ENCODE measurements at regions not wholly inside any gene's neighbourhood (a gene's known extent, or its start where the extent isn't known, plus 50 kb on each side); places are given as distances from the start of the nearest gene placed in this dataset.

DNA sequence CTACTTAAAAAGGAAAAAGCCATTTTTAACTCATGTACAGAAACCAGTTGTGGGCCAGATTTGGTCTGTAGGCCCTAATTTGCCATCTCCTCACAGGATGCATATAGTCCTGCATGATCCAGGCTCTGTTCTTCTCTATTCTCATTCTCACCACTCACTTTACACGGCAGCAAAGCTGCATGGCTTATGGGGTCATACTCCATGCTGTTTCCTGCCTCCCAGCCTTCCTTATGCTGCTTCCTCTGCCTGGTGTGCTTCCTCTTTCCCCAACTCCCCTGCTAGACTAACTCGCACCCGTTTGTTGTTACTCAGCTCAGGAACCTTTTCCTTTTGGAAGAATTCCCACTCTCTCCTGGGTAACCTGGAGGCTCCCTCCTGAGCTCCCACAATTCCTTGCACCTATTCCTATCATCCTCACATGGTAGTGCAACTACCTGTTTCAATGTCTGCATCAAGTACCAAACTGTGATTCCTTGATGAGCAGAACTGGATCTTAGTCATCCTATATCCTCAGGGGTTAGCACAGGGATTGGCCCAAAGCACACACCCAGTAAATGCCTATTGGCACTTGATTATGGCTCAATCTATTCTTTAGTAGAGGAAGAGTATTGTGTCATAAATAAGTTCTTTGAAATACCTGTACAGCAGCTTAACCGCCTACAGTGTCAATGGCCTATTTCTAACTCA is 172.1 kb upstream of the MITF start:
- no peak for DNase-seq

DNA sequence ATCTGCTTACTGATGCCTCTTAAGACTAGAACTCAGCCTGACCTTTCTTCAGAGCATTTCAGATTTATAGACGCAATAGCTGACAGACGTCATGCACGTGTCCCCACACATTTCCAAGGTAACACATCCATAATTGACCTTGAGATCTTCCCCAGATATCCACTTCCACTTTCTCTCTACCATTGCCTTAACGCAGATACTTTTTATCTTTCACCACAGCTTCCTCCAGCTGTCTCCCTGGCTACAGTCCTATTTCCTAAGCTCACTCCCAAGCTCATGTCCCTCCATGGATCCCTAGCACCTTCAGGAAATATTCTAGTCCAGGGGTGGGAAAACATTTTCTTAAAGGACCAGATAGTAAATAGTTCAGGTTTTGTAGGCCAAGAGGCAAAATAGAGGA is 173.0 kb upstream of the MITF start:
- no peak for DNase-seq

DNA sequence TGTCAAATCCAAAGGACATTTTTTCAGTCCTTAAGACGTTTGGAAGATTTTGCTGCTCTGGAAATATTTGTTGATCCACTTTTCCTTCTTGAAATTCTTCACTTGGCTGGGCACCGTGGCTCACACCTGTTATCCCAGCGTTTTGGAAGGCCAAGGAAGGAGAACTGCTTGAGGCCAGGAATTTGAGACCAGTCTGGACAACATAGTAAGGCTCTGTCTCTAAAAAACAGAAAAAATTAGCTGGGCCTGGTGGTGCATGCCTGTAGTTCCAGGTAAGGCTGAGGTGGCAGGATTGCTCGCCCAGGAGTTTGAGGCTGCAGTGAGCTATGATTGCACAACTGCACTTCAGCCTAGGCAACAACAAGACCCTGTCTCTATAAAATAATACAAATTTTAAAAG is 173.9 kb upstream of the MITF start:
- DNase-seq: no peak

DNA sequence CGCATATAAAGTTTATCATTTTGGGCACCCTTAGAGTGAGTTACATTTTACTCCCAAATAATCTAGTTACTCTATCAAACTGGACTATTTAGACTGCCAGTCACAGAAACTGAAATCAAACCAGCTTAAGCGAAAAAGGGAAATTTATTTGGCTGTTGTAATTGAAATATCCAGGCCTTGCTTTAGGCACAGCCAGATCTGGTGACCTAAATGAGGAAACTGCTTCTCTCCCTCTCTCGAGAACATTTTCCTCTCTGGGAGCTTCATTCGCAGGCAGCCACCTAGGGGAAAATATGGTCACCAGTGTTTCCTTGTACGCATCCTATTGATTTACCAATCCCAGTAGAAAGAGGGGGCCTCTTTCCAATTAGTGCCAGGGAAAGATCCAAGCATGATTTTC is 175.3 kb upstream of the MITF start:
- DNase-seq: no peak

DNA sequence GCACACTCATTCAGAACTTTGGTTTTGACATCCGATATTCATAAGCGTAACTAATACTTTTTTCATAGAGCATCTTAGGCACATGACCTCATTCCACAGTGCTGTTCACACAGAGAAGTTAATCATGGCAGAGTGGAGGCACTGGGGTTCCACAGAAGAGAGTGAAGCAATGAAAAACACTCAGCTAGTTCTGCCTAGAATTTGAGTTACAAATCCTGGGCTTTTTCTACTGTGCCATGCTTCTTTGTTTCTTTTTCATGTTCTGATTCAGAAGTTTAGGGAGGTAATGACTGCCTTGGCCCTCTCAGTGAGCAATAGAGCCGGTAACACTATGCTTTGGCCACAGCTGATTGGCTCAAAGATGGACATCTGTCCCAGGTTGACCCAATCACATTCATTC is 176.1 kb upstream of the MITF start:
- DNase-seq: no peak

DNA sequence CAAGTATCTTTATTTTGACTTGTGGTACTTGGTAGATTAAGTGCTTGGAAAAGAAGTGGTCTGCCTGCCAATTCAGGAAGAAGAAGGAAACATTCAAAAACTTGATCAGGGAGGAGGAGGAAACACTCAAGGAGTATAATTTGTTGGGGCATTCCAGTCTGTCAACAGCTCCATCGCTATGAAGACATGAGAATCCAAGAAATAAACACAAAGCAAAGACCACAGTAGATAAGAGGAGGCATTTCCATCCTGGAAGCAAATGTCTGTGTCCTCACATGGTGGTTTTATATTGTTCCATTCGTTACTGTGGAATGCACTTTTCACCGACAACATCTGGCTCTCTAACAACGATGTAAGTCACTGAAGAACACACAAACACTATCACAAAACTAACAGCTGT is 176.1 kb upstream of the FRMD4B start:
- no peak for DNase-seq

DNA sequence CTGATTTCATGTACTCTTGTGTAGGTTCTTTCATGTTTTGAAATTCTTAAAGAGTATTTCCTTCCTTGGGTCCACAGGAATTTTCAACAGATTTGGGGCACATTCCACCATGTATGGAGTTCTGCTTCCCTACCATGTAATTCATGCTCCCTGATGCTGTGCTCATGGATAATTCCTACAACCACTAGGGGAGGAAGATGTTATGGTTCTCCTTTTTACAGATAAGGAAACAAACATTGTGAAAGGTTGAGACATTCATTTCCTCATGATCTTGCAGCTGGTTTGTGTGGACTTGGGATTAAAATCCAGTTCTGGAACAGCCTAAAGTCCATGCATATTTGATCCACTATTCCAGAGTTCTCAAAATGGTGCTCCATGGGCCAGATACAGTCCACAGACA is 174.9 kb upstream of the FRMD4B start:
- no peak for DNase-seq

DNA sequence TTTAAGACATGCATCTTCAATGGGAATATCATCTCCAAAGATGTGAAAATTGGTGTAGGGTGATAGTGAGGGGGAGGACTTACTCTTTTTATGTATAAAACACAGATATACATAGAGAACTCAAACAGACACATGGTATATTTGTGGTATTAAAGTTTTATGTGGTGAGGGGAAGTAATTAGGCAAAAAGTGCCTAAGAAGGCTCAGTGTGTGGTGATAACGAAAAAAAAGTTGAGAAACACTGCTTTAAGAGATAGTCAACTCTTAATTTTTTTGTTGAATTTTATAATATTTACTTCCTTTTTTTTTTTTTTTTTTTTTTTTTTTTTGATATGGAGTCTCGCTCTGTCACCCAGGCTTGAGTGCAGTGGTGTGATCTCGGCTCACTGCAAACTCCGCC is 174.2 kb upstream of the FRMD4B start:
- DNase-seq: no peak

DNA sequence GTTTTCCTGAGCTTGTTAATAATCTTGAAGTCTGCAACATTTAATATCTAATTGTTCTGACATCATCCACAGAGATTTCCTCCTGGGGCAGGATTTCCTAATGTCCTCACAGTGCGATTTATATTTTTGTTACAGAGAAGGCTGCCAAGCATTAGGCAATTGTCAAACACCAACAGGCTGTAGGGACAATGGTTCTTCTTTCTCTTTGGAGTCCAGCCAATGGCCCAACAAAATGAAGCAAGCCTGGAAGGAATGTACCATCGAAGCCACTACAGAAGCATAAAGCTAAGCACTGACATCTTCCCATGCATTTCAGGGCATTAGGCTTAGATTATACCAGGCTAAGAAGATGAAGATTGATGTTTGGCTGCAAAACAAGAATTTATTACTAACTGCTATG is 173.0 kb upstream of the FRMD4B start:
- DNase-seq: no peak

DNA sequence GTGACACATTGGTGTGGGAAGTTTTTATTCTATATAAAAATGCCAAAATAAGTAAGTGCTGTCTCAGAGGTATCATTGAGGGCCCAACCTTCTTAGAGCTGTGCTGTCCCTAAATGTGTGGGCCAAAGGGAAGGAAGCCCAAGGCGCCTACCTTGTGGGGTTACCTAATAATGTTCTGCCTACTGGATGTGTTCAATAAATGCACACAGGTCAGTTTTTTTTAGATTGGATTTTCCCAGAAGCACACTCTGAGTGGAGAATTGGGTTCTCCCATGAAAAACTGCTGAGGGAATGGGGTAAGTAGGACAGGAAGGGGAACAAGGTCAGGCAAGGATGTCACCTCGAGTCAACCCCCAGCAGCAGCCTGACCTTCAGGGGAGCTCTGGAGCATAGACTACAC is 168.7 kb upstream of the FRMD4B start:
- DNase-seq: no peak

DNA sequence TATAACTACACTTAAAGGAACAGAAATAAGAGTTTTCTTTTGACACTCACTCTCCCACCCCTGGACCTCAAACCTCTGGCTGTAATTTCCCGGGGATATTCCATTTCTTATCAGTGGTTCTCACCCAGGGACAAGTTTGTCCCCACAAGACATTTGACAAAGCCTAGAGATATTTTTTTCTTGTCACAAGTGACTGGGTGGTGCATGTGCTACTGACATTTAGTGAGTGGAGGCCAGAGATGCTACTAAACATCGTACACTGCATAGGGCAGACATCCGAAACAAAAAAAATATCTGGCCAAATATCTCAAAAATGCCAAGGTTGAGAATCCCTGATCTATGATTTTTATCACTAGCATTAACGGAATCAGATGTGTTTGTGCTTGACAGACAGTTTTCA is 168.0 kb upstream of the FRMD4B start:
- no peak for DNase-seq

DNA sequence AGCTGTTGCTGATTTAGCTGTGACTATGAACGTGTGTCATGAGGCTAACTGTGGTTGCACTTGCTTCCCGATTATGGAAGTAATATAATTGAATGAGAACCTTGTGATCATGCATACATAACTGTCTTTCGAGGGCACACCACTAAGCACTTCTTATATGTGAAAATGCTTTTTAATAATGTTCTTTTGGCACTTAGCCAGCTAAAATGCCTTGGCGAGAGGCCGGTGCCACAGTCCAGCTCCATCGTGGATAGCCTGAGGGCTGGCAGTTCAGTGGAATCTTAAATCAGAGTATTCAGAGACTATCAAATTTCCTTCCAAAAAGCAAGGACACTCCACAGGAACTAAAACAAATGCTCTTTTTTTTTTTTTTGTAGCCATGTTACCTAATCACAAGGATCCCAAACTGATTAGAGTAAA is 161.6 kb upstream of the FRMD4B start:
- no peak for DNase-seq

DNA sequence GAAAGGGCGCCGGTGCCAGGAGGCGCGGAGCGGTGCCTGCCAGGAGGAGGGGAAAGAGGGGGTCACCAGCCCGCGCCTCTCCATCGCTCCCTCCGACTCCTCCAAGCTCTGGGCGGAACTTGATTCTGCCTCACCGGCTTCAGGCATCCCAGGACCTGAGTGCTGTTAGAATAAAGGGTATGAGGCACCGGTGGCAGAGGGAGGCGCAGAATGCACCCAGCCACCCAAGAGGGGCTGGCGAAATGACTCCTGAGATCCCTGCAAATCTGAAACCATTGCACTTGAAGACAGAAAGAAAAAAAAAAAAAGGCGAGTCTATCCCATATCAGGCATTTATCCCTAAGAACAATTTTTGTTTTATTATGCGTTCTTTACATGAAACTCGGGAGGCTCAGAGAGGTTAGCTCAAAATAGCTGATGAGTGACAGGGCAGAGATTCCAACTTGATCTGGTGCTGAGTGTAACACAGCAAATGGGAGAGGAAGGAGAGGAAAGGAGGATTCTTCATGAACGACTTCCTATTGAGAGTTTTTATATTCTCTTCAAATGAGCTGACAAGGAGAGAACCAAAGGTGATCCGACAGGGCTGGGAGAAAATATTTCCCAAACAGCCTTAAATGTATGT is 157.0 kb upstream of the FRMD4B start:
- no peak for DNase-seq

DNA sequence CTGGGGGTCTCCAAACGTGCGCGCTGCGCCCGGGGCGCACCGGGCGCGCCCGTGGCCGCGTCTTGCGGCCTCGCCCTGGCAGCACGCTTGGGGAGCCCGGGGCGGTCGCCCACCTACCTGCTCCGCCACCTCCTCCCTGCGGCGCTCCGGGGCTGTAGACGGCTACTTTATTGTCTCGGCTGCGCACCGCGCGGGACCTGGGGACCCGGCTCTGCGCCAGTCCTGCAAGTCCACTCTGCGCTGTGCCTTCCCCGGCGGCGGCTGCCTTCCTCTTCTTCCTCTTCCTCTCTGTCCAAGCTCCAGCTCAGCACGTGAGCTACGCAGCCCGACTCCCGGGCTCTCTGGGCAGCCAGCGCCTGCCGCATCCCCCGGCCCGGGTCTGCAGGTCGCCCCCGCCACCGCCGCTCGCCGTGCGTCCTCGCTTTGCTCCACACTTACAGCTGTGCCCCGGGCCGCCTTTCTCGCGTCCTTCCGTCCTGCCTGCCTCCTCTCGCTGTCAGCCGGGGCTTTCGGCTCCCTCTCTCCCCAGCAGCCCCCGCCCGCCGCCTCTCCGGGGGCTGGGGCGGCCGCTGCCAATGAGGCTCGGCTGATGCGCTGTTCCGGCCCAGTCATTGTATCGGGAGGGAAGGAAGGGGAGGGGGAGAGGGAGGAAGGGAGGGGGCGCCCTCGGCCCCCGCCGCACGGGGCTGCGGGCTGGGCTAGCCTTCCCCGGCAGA is 156.4 kb upstream of the FRMD4B start:
- no peak for DNase-seq

DNA sequence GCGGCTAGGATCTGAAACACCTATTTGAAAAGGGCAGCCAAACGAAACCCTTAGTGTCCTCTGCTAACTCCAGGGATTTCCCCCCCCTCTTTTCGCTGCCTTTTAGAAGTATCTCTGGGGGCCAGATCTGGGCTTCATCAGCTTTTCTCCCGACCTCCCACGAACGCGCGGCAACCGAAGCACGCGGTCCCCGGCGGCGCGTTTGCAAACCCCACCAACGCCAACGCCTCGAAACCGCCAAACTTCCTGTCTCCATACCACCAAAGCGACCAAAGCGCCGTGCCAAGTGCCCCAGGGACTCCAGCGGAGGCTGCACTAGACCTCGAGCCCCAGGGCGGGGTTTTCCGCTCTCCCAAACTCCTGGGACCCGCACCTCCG is 155.8 kb upstream of the FRMD4B start:
- no peak for DNase-seq

DNA sequence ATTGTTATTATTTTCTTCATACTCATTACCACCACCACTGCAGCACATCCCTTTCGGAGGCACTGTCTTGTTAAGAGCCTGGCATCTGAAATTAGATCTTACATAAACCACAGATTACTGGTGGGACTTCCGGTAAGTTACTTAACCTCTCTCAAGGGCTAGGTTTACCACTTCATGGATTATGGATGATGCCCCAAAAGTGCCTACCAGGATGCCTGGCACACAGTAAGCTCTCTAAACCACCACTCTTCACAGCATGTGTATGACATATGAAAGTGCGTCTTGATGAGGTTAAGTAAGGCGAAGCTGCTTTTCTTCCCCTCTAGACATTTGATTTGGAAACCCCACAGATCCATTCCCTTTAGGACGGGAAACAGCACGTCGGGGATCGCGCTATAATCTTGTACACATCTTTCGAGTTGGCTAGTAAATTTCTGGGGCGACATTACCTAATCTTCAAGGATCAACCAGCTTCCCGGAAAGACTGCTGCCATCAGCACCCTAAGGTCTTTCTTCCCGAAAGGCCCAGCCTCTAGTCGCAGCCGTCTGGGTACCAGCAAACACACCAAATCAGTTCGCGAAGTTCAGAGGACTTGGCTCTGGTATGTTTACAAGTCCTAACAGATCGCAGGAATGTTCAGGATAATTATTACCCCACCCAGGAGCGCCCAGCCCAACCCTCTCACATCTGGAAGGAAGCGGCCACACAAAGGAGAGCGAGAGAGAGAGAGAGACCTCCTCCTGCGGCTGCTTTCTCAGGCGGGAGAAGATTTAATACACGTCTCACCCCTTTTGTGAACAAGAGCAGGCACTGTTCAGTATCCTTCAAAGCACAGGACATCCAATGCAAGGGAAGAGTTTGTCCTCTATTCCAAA is 155.1 kb upstream of the FRMD4B start:
- DNase-seq: no peak

DNA sequence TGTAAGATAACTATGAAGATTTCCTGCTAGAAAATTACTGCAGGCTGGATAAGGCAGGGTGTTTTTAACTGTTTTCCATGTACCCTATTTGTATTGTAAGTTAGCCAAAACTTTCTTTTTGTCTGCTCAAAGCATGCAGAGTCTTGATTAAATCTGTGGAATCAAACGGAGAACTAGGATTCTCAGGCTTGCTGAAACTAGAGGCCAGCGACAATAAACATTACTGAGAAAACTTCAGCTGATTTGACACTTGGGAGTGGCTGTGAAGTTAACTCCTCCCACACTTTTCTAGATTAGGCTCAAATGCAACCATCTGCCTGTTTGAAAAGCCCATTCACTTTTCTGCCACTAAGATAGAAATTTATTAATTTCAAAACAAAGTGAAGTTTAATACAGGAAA is 153.2 kb upstream of the FRMD4B start:
- no peak for DNase-seq

DNA sequence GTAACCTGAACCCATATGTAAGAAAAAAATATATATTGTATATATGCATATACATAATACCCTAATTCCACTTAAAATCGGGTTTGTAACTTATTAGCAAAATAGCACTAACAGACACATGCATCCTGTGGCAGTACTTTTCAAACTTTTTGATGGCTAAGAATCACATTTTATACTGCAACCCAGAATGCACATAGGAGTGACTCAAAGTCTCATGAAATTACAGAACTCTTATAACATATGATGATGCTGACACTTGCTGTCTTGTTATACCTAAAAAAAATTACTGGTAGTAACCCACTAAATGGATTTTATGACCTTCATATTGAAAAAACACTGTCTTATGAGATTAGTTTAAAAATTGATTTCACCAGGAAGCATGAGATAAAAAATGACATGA is 152.4 kb upstream of the FRMD4B start:
- no peak for DNase-seq

DNA sequence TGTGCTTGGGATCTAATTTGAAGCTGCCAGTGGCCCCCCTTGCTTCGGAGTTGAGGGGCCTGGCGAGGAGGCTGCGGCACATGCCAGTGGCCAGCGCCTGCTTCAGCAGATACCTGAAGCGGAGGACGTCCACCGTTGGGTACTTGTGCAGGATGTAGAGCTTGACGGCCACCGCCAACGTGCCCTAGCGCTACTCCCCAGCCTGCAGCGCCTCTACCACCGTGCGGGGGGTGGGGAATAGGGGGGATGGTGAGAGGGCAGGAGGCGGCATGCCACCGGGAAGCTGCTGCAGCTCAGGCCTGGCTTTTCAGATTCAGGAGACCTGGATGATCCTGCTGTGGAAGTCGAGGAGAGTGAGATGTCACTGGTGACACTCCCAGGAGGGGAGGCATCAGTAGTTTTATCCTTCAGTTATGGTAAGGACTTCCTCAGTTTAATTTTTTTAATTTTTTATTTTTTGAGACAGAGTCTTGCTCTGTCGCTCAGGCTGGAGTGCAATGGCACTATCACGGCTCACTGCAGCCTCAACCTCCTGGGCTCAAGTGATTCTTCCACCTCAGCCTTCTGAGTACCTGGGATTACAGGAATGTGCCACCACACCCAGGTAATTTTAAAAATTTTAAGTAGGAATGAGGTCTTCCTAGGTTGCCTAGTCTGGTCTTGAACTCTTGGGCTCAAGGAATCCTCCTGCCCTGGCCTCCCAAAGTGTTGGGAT is 150.6 kb upstream of the FRMD4B start:
- DNase-seq: no peak

DNA sequence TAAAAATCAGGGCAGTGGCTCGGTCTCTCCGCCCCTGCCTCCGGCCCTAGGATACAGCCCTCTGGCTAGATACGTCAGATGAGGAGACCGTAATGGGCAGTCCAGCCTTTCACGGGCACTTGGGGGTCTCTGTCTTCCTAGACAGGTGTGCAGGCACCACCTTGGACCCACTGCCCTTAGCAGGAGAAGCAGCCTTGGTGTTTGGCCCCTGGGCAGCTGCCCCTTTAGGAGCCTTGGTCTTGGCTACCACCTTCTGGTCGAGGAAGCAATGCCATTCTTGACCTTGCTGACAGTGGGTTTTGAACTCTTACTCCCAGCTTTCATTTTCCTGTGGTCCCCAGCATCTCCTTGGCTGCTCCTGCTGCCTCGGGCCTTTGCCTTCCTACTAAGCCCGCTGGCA is 149.7 kb upstream of the FRMD4B start:
- DNase-seq: no peak

DNA sequence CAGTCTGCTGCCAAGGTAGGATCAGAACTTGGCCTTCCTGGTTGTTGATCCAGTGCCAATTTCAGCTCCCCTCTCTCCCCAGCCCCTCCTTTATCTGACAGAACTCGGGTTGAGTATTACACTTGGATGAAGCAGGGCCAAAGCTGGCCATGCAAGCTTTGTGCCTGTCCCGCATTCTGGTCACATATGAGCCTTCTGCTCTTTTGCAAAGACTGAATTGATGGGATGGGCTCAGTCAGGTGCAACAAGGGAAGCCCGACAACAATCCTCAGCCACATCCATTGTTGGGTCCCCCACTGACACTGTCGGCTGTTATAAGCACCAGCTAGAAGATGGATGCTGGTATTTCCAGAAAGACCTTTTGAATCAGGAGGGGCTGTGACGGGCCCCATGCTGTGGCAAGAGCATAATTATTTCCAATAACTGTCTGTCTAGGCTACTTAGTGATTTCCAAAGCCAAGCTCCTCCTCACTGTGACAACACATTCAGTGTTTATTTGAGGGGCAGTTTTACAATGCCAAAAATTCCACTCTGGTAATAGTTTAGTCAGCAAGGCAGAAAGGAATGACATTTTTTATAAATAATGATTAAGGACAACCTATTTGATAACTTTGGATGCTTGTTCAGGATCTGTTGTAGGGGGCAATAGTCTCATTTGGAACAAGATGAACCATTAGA is 146.8 kb upstream of the FRMD4B start:
- DNase-seq: no peak
